PC-3 (cell line): ENCODE measurements at regions not wholly inside any gene's neighbourhood (a gene's known extent, or its start where the extent isn't known, plus 50 kb on each side); places are given as distances from the start of the nearest gene placed in this dataset.

ENCODE experiments used
- CTCF ChIP-seq: fragments of 300-600 bp; sonication (generic); conservative IDR thresholded peaks from 2 replicates; pipeline ENCODE4 v1.5.1; 2017; ENCODE audit warnings: antibody characterized with exemption, low read depth, mild to moderate bottlenecking, low read length
- EZH2 ChIP-seq: fragments of 300-600 bp; sonication (generic); IDR thresholded peaks from one replicate; pipeline ENCODE4 v1.6.1; 2017; ENCODE audit warnings: antibody characterized with exemption, mild to moderate bottlenecking, low read length; ENCODE audit not compliant: unreplicated experiment
- EZH2phosphoT487 ChIP-seq: fragments of 300-600 bp; sonication (generic); IDR thresholded peaks from 2 replicates; pipeline ENCODE4 v1.6.1; 2018; ENCODE audit warnings: mild to moderate bottlenecking, antibody characterized with exemption, low read length, borderline replicate concordance

GRCh38 chr15:81962482-81962881, 83.3 kb downstream of the MEX3B start:
- TF ChIP-seq CTCF (no peak), EZH2phosphoT487 (no peak), EZH2 (no peak)
